ENCODE measurements at regions not wholly inside any gene's neighbourhood (a gene's known extent, or its start where the extent isn't known, plus 50 kb on each side); places are given as distances from the start of the nearest gene placed in this dataset.

- no peak overlapping the region for H3K27ac ChIP-seq
- no peak overlapping the region for H3K4me3 ChIP-seq
- in situ Hi-C loops (cut with MboI; ENCODE audit: low pct_unique_long_range_greater_than_20kb in 2 of 9, low sequenced_read_pairs in 9 of 9, unreplicated experiment in 9 of 9) = no loop called here
- WGBS, 10 experiments = 17 to 100% (median 64%) methylated on average over 1 to 4 of the region's 4 CpGs
- H3K4me1 ChIP-seq (replicated peaks in 1 of 2) = no peaks in the 10 kb centered on the region
- ATAC-seq (replicated peaks in 6 of 8) = no peak
Observed at GRCh38 chr1:218823291-218823900, 350.3 kb upstream of the LYPLAL1 start.

- no peaks in the 10 kb centered on the region for H3K4me1 ChIP-seq (replicated peaks in 1 of 2)
- H3K4me3 ChIP-seq = no peak overlapping the region
- H3K27ac ChIP-seq = no peak overlapping the region
- in situ Hi-C loops (cut with MboI; ENCODE audit: low pct_unique_long_range_greater_than_20kb in 2 of 9, low sequenced_read_pairs in 9 of 9, unreplicated experiment in 9 of 9) = no loop called here
- ATAC-seq (replicated peaks in 6 of 8) = no peak
Observed at GRCh38 chr1:218827486-218827885, 346.2 kb upstream of the LYPLAL1 start.

- ATAC-seq (replicated peaks in 6 of 8) = no peak
- H3K27ac ChIP-seq = no peak overlapping the region
- in situ Hi-C loops (cut with MboI; ENCODE audit: low pct_unique_long_range_greater_than_20kb in 2 of 9, low sequenced_read_pairs in 9 of 9, unreplicated experiment in 9 of 9) = no loop called here
- WGBS, 10 experiments = 25 to 100% (median 72%) methylated on average over 2 to 3 of the region's 3 CpGs
- H3K4me3 ChIP-seq = no peak overlapping the region
- H3K4me1 ChIP-seq (replicated peaks in 1 of 2) = no peaks in the 10 kb centered on the region
Observed at GRCh38 chr1:218828125-218828650, 345.5 kb upstream of the LYPLAL1 start.

GRCh38 chr1:218829097-218829496 lies 344.6 kb upstream of the LYPLAL1 start:
- Histone ChIP-seq H3K4me1 (replicated peaks in 1 of 2) (peaks cover 0 to under 1% of the 10 kb centered on the region in 2 donors), H3K4me3 (no peak overlapping the region), H3K27ac (no peak overlapping the region)
- in situ Hi-C loops (cut with MboI; ENCODE audit: low pct_unique_long_range_greater_than_20kb in 2 of 9, low sequenced_read_pairs in 9 of 9, unreplicated experiment in 9 of 9) = no loop called here
- WGBS, 10 experiments = 25 to 79% (median 68%) methylated on average over 1 to 3 of the region's 3 CpGs; no CpG with 5 or more reads in 1 of the 10 experiments
- ATAC-seq (replicated peaks in 6 of 8) = peak in 3 of 8 experiments; percentile 89 to 98 (median 94)

GRCh38 chr1:218835609-218836008 lies 338.1 kb upstream of the LYPLAL1 start:
- in situ Hi-C loops (cut with MboI; ENCODE audit: low pct_unique_long_range_greater_than_20kb in 2 of 9, low sequenced_read_pairs in 9 of 9, unreplicated experiment in 9 of 9) = no loop called here
- WGBS, 10 experiments = 78 to 100% (median 91%) methylated on average over 1 of the region's 1 CpG; no CpG with 5 or more reads in 3 of the 10 experiments
- no peak overlapping the region for H3K4me3 ChIP-seq
- H3K27ac ChIP-seq = no peak overlapping the region
- ATAC-seq (replicated peaks in 6 of 8) = peak in 3 of 8 experiments; percentile 58 to 85 (median 70)
- peaks cover 2 to 21% of the 10 kb centered on the region in 2 donors for H3K4me1 ChIP-seq (replicated peaks in 1 of 2)

GRCh38 chr1:218836264-218836663 lies 337.4 kb upstream of the LYPLAL1 start:
- in situ Hi-C loops (cut with MboI; ENCODE audit: low pct_unique_long_range_greater_than_20kb in 2 of 9, low sequenced_read_pairs in 9 of 9, unreplicated experiment in 9 of 9) = no loop called here
- Histone ChIP-seq H3K27ac (peak overlapping the region in 1 of 2 donors; percentile 30), H3K4me3 (no peak overlapping the region), H3K4me1 (replicated peaks in 1 of 2) (peaks cover 2 to 21% of the 10 kb centered on the region in 2 donors)
- 60 to 94% (median 79%) methylated on average over 1 to 3 of the region's 3 CpGs; no CpG with 5 or more reads in 2 of the 10 experiments for WGBS, 10 experiments
- no peak for ATAC-seq (replicated peaks in 6 of 8)

- Histone ChIP-seq H3K4me3 (no peak overlapping the region), H3K27ac (no peak overlapping the region), H3K4me1 (replicated peaks in 1 of 2) (peaks cover 2 to 21% of the 10 kb centered on the region in 2 donors)
- no peak for ATAC-seq (replicated peaks in 6 of 8)
- 13 to 100% (median 89%) methylated on average over 1 to 2 of the region's 2 CpGs; no CpG with 5 or more reads in 2 of the 10 experiments for WGBS, 10 experiments
- in situ Hi-C loops (cut with MboI; ENCODE audit: low pct_unique_long_range_greater_than_20kb in 2 of 9, low sequenced_read_pairs in 9 of 9, unreplicated experiment in 9 of 9) = no loop called here
Observed at GRCh38 chr1:218837051-218837450, 336.6 kb upstream of the LYPLAL1 start.

GRCh38 chr1:218845589-218845988 lies 328.1 kb upstream of the LYPLAL1 start:
- Histone ChIP-seq H3K4me1 (replicated peaks in 1 of 2) (no peaks in the 10 kb centered on the region), H3K27ac (no peak overlapping the region), H3K4me3 (no peak overlapping the region)
- in situ Hi-C loops (cut with MboI; ENCODE audit: low pct_unique_long_range_greater_than_20kb in 2 of 9, low sequenced_read_pairs in 9 of 9, unreplicated experiment in 9 of 9) = no loop called here
- ATAC-seq (replicated peaks in 6 of 8) = no peak
- WGBS, 10 experiments = 33 to 100% (median 81%) methylated on average over 1 of the region's 1 CpG; no CpG with 5 or more reads in 3 of the 10 experiments

- Histone ChIP-seq H3K27ac (no peak overlapping the region), H3K4me1 (replicated peaks in 1 of 2) (no peaks in the 10 kb centered on the region), H3K4me3 (no peak overlapping the region)
- in situ Hi-C loops (cut with MboI; ENCODE audit: low pct_unique_long_range_greater_than_20kb in 2 of 9, low sequenced_read_pairs in 9 of 9, unreplicated experiment in 9 of 9) = no loop called here
- 0 to 100% (median 93%) methylated on average over 1 to 4 of the region's 4 CpGs for WGBS, 10 experiments
- ATAC-seq (replicated peaks in 6 of 8) = no peak
Observed at GRCh38 chr1:218846181-218846580, 327.5 kb upstream of the LYPLAL1 start.

GRCh38 chr1:218847089-218847768 lies 326.4 kb upstream of the LYPLAL1 start:
- Histone ChIP-seq H3K4me1 (replicated peaks in 1 of 2) (no peaks in the 10 kb centered on the region), H3K4me3 (no peak overlapping the region), H3K27ac (no peak overlapping the region)
- 36 to 100% (median 70%) methylated on average over 1 to 3 of the region's 3 CpGs for WGBS, 10 experiments
- in situ Hi-C loops (cut with MboI; ENCODE audit: low pct_unique_long_range_greater_than_20kb in 2 of 9, low sequenced_read_pairs in 9 of 9, unreplicated experiment in 9 of 9) = no loop called here
- ATAC-seq (replicated peaks in 6 of 8) = no peak

- ATAC-seq (replicated peaks in 6 of 8) = peak in 1 of 8 experiments; percentile 75
- in situ Hi-C loops (cut with MboI; ENCODE audit: low pct_unique_long_range_greater_than_20kb in 2 of 9, low sequenced_read_pairs in 9 of 9, unreplicated experiment in 9 of 9) = no loop called here
- Histone ChIP-seq H3K4me3 (no peak overlapping the region), H3K27ac (no peak overlapping the region), H3K4me1 (replicated peaks in 1 of 2) (no peaks in the 10 kb centered on the region)
- WGBS, 10 experiments = 8 to 100% (median 70%) methylated on average over 1 of the region's 1 CpG; no CpG with 5 or more reads in 1 of the 10 experiments
Observed at GRCh38 chr1:218848009-218848408, 325.7 kb upstream of the LYPLAL1 start.

GRCh38 chr1:218850367-218850766 lies 323.3 kb upstream of the LYPLAL1 start:
- whole genome bisulfite sequencing, 10 experiments = 20 to 100% (median 90%) methylated on average over 1 to 2 of the region's 2 CpGs; no CpG with 5 or more reads in 2 of the 10 experiments
- ATAC-seq (replicated peaks in 6 of 8) = peak in 1 of 8 experiments; percentile 65

GRCh38 chr1:218851586-218851985 lies 322.1 kb upstream of the LYPLAL1 start:
- peak in 2 of 8 experiments; percentile 20 to 50 for ATAC-seq (replicated peaks in 6 of 8)
- H3K4me1 ChIP-seq (replicated peaks in 1 of 2) = no peaks in the 10 kb centered on the region
- no peak overlapping the region for H3K4me3 ChIP-seq
- in situ Hi-C loops (cut with MboI; ENCODE audit: low pct_unique_long_range_greater_than_20kb in 2 of 9, low sequenced_read_pairs in 9 of 9, unreplicated experiment in 9 of 9) = no loop called here
- H3K27ac ChIP-seq = no peak overlapping the region
- WGBS, 10 experiments = 45 to 87% (median 74%) methylated on average over 1 to 2 of the region's 2 CpGs; no CpG with 5 or more reads in 3 of the 10 experiments

More at GRCh38 chr1:218850367-218850766, 323.3 kb upstream of the LYPLAL1 start:
- in situ Hi-C loops (cut with MboI; ENCODE audit: low pct_unique_long_range_greater_than_20kb in 2 of 9, low sequenced_read_pairs in 9 of 9, unreplicated experiment in 9 of 9) = no loop called here
- Histone ChIP-seq H3K4me3 (no peak overlapping the region), H3K27ac (no peak overlapping the region), H3K4me1 (replicated peaks in 1 of 2) (no peaks in the 10 kb centered on the region)

Data from motor neuron (in vitro differentiated cells).